Panc1 (cell line): ENCODE measurements at regions not wholly inside any gene's neighbourhood (a gene's known extent, or its start where the extent isn't known, plus 50 kb on each side); places are given as distances from the start of the nearest gene placed in this dataset.
"Not testable (repeated sequence)": the region's sequence is repeated elsewhere in the genome, so short reads cannot be mapped to it uniquely, and the experiment has no call there.

Source experiments
- ATAC-seq: fragments of 200-7000 bp; cut with Tn5 transposase; 2 replicates; pipeline ENCODE4 v1.9.1; 2020; ENCODE audit warnings: mild to moderate bottlenecking, moderate library complexity
- BruUV-seq: library from RNA; stranded (reverse); fragments of 400-500 nt; replicated peaks from 2 replicates; lab custom pipeline; 2021; lab: Mats Ljungman, UMichigan
- CTCF ChIA-PET: fragments of 300-600 bp; sonication (Branson Sonifier 250); formaldehyde crosslinking; loops from one replicate; lab custom pipeline; 2022; ENCODE audit warnings: antibody characterized with exemption; lab: Charles Lee
- POLR2A ChIA-PET: fragments of 300-600 bp; sonication (Branson Sonifier 250); formaldehyde crosslinking; loops from one replicate; lab custom pipeline; 2022; ENCODE audit warnings: antibody characterized with exemption; lab: Charles Lee
- DNase-seq: peaks from one replicate; pipeline ENCODE4 v3.0.0-alpha.2; 2010; ENCODE audit warnings: low read depth, low spot score
- H3K27ac ChIP-seq: 2 replicates; pipeline ENCODE4 v1.5.1; 2011; ENCODE audit warnings: mild to moderate bottlenecking, low read length, inconsistent platforms
- H3K27me3 ChIP-seq: fragments of 200-500 bp; sonication (Bioruptor generic); 2 replicates; pipeline ENCODE4 v1.6.0; 2014; ENCODE audit warnings: low read length, inconsistent platforms; ENCODE audit not compliant: control insufficient read depth, insufficient read depth
- H3K36me3 ChIP-seq: fragments of 200-500 bp; sonication (Bioruptor generic); 2 replicates; pipeline ENCODE4 v1.5.1; 2014; ENCODE audit warnings: inconsistent platforms, mild to moderate bottlenecking, low read length, moderate library complexity; ENCODE audit not compliant: control insufficient read depth, insufficient read depth
- H3K4me1 ChIP-seq: 2 replicates; pipeline ENCODE4 v1.5.1; 2011; ENCODE audit warnings: inconsistent platforms, mild to moderate bottlenecking, low read length, moderate library complexity; ENCODE audit not compliant: control insufficient read depth, insufficient read depth
- H3K4me3 ChIP-seq, 2 experiments: 2 replicates each; pipeline ENCODE4 v1.5.1; 2011 to 2012; ENCODE audit warnings: low read depth in 2 of 2, low read length in 2 of 2, mild to moderate bottlenecking in 2 of 2, inconsistent platforms in 1 of 2, moderate library complexity in 1 of 2
- H3K9me3 ChIP-seq: fragments of 200-500 bp; sonication (Bioruptor generic); 2 replicates; pipeline ENCODE4 v1.5.1; 2014; ENCODE audit warnings: low read depth, mild to moderate bottlenecking, inconsistent platforms, low read length, moderate library complexity; ENCODE audit not compliant: control insufficient read depth, insufficient read depth
- CTCF ChIP-seq: fragments of 450-650 bp; IDR thresholded peaks from 2 replicates; pipeline ENCODE4 v1.5.1; 2017; ENCODE audit warnings: mild to moderate bottlenecking
- POLR2AphosphoS5 ChIP-seq: IDR thresholded peaks from 2 replicates; pipeline ENCODE4 v1.6.1; 2012; ENCODE audit warnings: mild to moderate bottlenecking, low read depth, low read length, moderate library complexity
- REST ChIP-seq, 2 experiments: IDR thresholded peaks; 2 replicates each; pipeline ENCODE4 v1.6.1; 2011 to 2012; ENCODE audit warnings: low read depth in 2 of 2, control low read depth in 1 of 2, low read length in 1 of 2, mild to moderate bottlenecking in 1 of 2, moderate library complexity in 1 of 2; ENCODE audit not compliant: insufficient read depth in 1 of 2
- SIN3A ChIP-seq: IDR thresholded peaks from 2 replicates; pipeline ENCODE4 v1.6.1; 2012; ENCODE audit warnings: low read depth, mild to moderate bottlenecking, low read length, moderate library complexity, borderline replicate concordance; ENCODE audit not compliant: insufficient read depth
- TCF7L2 ChIP-seq: IDR thresholded peaks from 2 replicates; pipeline ENCODE4 v1.6.1; 2011; ENCODE audit warnings: mild to moderate bottlenecking, low read depth, low read length, inconsistent platforms
- in situ Hi-C: cut with HindIII; loops from 2 replicates; pipeline ENCODE4 v1.10.0; 2016; ENCODE audit warnings: low sequenced_read_pairs, low pct_unique_long_range_greater_than_20kb
- intact Hi-C: fragments of 100-400 bp; cut with micrococcal nuclease; formaldehyde crosslinking; loops from one replicate; pipeline ENCODE4 v1.10.0; 2022; ENCODE audit not compliant: unreplicated experiment

- ATAC-seq (no peak), DNase-seq (no peak)
- CTCF ChIA-PET: no interaction called here
- BruUV-seq: no TSS peak
- Histone ChIP-seq H3K36me3 (no peaks in the 10 kb centered on the region), H3K4me1 (no peaks in the 10 kb centered on the region), H3K27me3 (no peaks in the 10 kb centered on the region), H3K4me3 (no peak overlapping the region), H3K9me3 (0 out of 2 replicates have a peak, but pooled peaks cover 4% of the 10 kb centered on the region), H3K27ac (no peak overlapping the region)
- POLR2A ChIA-PET: no interaction called here
- intact Hi-C loops: no loop called here
- TF ChIP-seq SIN3A (no peak), POLR2AphosphoS5 (no peak), CTCF (no peak), TCF7L2 (no peak), REST (IDR thresholded peaks at IDR 0.05; ENCODE audit: insufficient read depth in 1 of 2, low read depth in 2 of 2, low read length in 1 of 2) (no peak)
- in situ Hi-C loops: no loop called here
Measured at GRCh38 chr6:19578481-19578880, 258.7 kb upstream of the ID4 start.

GRCh38 chr6:19584207-19584606 lies 253.0 kb upstream of the ID4 start:
- H3K9me3 ChIP-seq, in situ Hi-C loops, POLR2A ChIA-PET, H3K4me1 ChIP-seq, H3K27ac ChIP-seq, H3K4me3 ChIP-seq, BruUV-seq, CTCF ChIA-PET, ATAC-seq, DNase-seq, H3K36me3 ChIP-seq, H3K27me3 ChIP-seq, intact Hi-C loops: not testable (repeated sequence)

- in situ Hi-C loops (no loop called here), intact Hi-C loops (no loop called here)
- no peaks in the 10 kb centered on the region for H3K27me3 ChIP-seq
- no peak overlapping the region for H3K27ac ChIP-seq
- ChIA-PET CTCF (no interaction called here), POLR2A (interaction anchor here (0.6 kb wide), 1 partner anchor 943 kb away, joined by 3 read pairs; no protein-coding TSS in a partner anchor)
- H3K36me3 ChIP-seq: no peaks in the 10 kb centered on the region
- no TSS peak for BruUV-seq
- TF ChIP-seq CTCF (no peak), SIN3A (no peak), REST (IDR thresholded peaks at IDR 0.05; ENCODE audit: insufficient read depth in 1 of 2, low read depth in 2 of 2, low read length in 1 of 2) (no peak), TCF7L2 (no peak), POLR2AphosphoS5 (no peak)
- ATAC-seq: no peak
- no peak for DNase-seq
- H3K4me1 ChIP-seq: no peaks in the 10 kb centered on the region
- no peaks in the 10 kb centered on the region for H3K9me3 ChIP-seq
- no peak overlapping the region for H3K4me3 ChIP-seq
Measured at GRCh38 chr6:19587238-19587942, 249.8 kb upstream of the ID4 start.
